Adrenal gland (tissue), 9 donors: ENCODE measurements at regions not wholly inside any gene's neighbourhood (a gene's known extent, or its start where the extent isn't known, plus 50 kb on each side); places are given as distances from the start of the nearest gene placed in this dataset.

Experiments
- DNase-seq, 7 donors: peaks; one replicate each; pipeline ENCODE4 v3.0.0-alpha.2; 2019 to 2020
- H3K27ac ChIP-seq, 5 donors: fragments of 200-600 bp; sonication (generic) in 4 of 5; 1 replicate in 3 of 5; 2 replicates in 2 of 5; pipeline versions ENCODE4 v1.5.1 to v1.8.0; 2016 to 2020; ENCODE audit warnings: mild to moderate bottlenecking in 1 of 5
- H3K27me3 ChIP-seq: fragments of 200-600 bp; 2 replicates; pipeline ENCODE4 v1.8.0; 2021
- H3K36me3 ChIP-seq, 2 donors: fragments of 200-600 bp; replicated peaks in 1 of 2; 1 replicate in 1 of 2; 2 replicates in 1 of 2; pipeline versions ENCODE4 v1.5.1 to v1.8.0; 2018 to 2022
- H3K4me1 ChIP-seq, 2 donors: fragments of 200-600 bp; replicated peaks in 1 of 2; 1 replicate in 1 of 2; 2 replicates in 1 of 2; pipeline versions ENCODE4 v1.5.1 to v1.8.0; 2018 to 2021
- H3K4me3 ChIP-seq, 4 donors: fragments of 200-600 bp; sonication (generic) in 3 of 4; one replicate each; pipeline ENCODE4 v1.5.1; 2016 to 2018
- H3K9me3 ChIP-seq, 3 donors: fragments of 200-600 bp; sonication (generic) in 1 of 3; replicated peaks in 1 of 3; 1 replicate in 2 of 3; 2 replicates in 1 of 3; pipeline versions ENCODE4 v1.5.1 to v1.8.0; 2016 to 2021
- POLR2A ChIP-seq, 2 donors: fragments of 450-650 bp; IDR thresholded peaks; one replicate each; pipeline ENCODE4 v1.6.1; 2017; ENCODE audit warnings: antibody characterized with exemption in 2 of 2, mild to moderate bottlenecking in 2 of 2, moderate library complexity in 1 of 2
- WGBS, 4 donors: extraction: QIAGEN DNeasy Blood & Tissue Kit in 2 of 4; methylation state at CpG; one replicate each; pipeline versions ENCODE4 v1.1.5 to v1.1.7; 2013 to 2017; 5-methylcytosine and 5-hydroxymethylcytosine counted together
- intact Hi-C, 2 donors: fragments of 100-400 bp; cut with DNase I; formaldehyde crosslinking; loops; one replicate each; pipeline versions ENCODE4 v1.14.1 to v1.15.0; 2022 to 2023
- TF ChIP-seq, protein P1 (sequence below), 6 experiments: fragments of 450-650 bp in 4 of 6; fragments of 200-600 bp in 2 of 6; sonication (generic) in 1 of 6; IDR thresholded peaks; 1 replicate in 5 of 6; 2 replicates in 1 of 6; pipeline versions ENCODE4 v1.5.1 to v1.8.0; 2016 to 2021; ENCODE audit warnings: antibody characterized with exemption in 6 of 6, mild to moderate bottlenecking in 2 of 6, moderate library complexity in 1 of 6
- donor health status: healthy with polysubstance abuse.
- donor health status: Bipolar disorder and iron deficiency.
- donor health status: DM: yes; HTN: yes; CAD: no.
- donor health status: DM: no; HTN: no; CAD: no.
- donor health status: DM: no; HTN: no; CAD: no.

DNA sequence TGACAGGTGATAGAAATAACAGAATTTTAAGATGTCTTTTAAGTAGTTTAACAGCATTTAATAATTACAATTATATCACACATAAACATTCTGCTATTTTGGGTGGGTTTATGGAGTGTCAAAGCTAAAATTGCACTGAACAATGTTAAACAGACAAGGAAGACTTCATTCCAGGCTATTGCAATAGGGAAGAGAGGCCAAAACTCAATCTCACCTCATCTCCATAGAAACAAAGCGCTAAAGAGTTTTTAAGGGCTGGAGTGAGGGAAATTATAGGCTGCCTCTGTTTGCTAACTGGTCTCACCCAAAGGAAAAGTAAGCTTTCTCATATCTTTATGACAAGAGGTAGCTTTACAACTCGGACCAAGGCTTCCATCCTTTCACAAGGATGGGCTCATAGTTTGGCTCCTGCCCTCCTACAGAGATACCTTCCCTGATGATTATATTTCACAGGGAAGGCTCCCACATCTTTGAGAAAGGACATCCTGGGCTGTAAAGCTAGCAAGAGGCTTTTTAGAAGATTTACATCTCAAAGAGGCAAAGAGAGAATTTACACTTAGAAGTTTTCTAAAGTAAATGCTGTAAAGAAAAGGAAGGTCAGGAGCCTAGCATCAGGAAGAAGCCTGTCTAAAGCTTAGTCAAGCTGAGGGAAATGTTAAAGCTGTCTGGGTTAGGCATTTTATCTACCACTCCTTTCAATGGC is 350.2 kb upstream of the IMPG1 start:
- no peak for TF ChIP-seq POLR2A (IDR thresholded peaks at IDR 0.05)
- TF ChIP-seq, protein P1, sequence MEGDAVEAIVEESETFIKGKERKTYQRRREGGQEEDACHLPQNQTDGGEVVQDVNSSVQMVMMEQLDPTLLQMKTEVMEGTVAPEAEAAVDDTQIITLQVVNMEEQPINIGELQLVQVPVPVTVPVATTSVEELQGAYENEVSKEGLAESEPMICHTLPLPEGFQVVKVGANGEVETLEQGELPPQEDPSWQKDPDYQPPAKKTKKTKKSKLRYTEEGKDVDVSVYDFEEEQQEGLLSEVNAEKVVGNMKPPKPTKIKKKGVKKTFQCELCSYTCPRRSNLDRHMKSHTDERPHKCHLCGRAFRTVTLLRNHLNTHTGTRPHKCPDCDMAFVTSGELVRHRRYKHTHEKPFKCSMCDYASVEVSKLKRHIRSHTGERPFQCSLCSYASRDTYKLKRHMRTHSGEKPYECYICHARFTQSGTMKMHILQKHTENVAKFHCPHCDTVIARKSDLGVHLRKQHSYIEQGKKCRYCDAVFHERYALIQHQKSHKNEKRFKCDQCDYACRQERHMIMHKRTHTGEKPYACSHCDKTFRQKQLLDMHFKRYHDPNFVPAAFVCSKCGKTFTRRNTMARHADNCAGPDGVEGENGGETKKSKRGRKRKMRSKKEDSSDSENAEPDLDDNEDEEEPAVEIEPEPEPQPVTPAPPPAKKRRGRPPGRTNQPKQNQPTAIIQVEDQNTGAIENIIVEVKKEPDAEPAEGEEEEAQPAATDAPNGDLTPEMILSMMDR (IDR thresholded peaks at IDR 0.05): no peak
- 49 to 63% (median 57%) methylated on average over 2 of the region's 2 CpGs for WGBS, 4 donors
- no peaks in the 10 kb centered on the region for H3K27me3 ChIP-seq
- H3K4me1 ChIP-seq: no peaks in the 10 kb centered on the region
- no peaks in the 10 kb centered on the region for H3K36me3 ChIP-seq
- intact Hi-C loops: no loop called here
- no peak overlapping the region for H3K27ac ChIP-seq
- no peak overlapping the region for H3K4me3 ChIP-seq
- no peak for DNase-seq
- H3K9me3 ChIP-seq: no peaks in the 10 kb centered on the region

DNA sequence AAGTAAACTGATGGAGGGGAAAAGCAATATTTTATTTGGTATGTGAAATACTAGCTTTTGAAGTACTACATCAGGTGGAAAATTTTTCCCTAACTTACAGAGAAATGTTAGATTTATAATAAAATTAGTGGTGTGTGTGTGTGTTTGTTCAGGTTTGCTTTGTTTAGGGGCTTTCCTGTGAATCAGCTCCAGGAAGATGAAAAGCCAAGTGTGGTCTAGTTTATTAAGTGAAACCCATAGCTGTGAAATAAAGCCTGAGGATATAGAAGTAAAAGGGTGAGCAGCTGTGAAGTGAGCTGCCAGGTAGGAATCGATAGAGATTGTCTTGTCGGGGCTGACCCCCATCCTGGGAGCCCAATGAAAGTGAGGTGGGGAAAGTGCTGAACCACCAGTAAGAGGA is 347.6 kb upstream of the IMPG1 start:
- no peaks in the 10 kb centered on the region for H3K27me3 ChIP-seq
- TF ChIP-seq, protein P1 (IDR thresholded peaks at IDR 0.05): no peak
- TF ChIP-seq POLR2A (IDR thresholded peaks at IDR 0.05): no peak
- intact Hi-C loops: no loop called here
- no peak overlapping the region for H3K27ac ChIP-seq
- no peaks in the 10 kb centered on the region for H3K4me1 ChIP-seq
- no peaks in the 10 kb centered on the region for H3K9me3 ChIP-seq
- no peaks in the 10 kb centered on the region for H3K36me3 ChIP-seq
- 86 to 95% (median 91%) methylated on average over 2 of the region's 2 CpGs for WGBS, 4 donors
- H3K4me3 ChIP-seq: no peak overlapping the region
- DNase-seq: no peak

DNA sequence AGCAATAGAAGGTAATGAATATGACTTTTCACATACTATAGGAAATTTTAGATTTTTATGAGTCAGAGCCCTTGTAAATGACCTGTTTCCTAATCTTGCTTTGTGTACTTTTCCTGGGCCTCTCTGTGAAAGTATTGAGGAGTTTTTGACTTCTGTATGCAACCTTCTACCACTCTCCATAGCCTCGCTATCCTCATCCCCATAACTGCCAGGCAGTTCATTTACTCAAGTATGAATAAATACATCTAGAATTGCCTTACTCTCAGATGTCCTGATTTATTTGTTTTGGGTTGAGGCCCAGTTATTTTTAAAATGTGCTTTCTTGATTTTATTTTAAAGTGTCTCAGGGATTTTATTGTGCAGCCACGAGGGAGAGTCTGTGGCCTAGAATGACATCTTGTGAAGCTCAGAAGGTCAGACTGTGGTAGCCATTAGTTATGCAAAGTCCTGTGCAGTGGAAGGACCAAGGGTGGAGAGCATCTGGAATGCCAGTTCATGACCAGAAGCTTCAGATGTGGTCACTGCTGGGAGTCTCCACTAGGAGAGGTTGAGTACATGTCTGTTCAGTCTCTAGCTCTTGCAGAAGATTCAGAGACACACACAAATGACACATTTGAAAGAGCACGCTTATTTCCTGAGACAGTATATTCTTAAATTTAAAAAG is 346.2 kb upstream of the IMPG1 start:
- TF ChIP-seq, protein P1 (IDR thresholded peaks at IDR 0.05): no peak
- TF ChIP-seq POLR2A (IDR thresholded peaks at IDR 0.05): no peak
- no peak overlapping the region for H3K4me3 ChIP-seq
- H3K9me3 ChIP-seq: no peaks in the 10 kb centered on the region
- H3K27ac ChIP-seq: no peak overlapping the region
- WGBS, 4 donors: 58 to 68% (median 63%) methylated on average over 3 of the region's 3 CpGs
- H3K36me3 ChIP-seq: no peaks in the 10 kb centered on the region
- intact Hi-C loops: no loop called here
- H3K4me1 ChIP-seq: no peaks in the 10 kb centered on the region
- H3K27me3 ChIP-seq: no peaks in the 10 kb centered on the region
- DNase-seq: no peak

DNA sequence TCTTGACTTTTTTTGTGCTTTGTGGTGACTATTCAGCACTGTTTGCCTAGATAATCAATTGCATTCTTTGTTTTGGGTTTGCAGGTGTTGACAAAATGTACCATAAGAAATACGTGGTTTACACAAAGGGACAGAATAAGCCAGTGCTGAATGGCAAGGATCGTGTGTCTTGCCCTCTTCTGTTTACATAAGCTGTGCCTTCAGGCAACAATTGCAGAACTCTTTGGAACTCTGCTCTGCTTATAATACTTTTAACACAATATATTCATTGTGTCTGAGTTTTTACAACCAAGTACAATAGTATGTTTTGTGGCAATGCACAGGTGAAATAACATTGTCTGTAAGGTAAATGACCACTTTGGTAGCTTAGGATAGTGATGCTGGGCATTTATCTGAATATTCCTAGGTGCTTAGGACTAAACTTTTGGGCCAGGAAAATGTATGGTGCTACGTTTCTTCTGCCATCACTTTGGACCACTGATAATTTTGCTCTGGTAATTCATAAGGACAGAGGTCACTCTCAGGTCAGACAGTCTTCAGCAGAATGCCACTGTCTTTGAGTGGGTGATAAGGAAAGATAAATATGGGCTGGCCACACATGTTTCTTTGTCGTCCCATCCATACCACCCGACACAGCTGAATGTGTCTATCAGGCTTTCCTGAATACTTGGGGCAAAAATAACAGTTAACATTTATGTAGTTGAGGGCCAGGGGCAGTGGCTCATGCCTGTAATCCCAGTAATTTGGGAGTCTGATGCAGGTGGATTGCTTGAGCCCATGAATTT is 344.6 kb upstream of the IMPG1 start:
- no peak overlapping the region for H3K27ac ChIP-seq
- no peak overlapping the region for H3K4me3 ChIP-seq
- DNase-seq: no peak
- no peak for TF ChIP-seq POLR2A (IDR thresholded peaks at IDR 0.05)
- TF ChIP-seq, protein P1 (IDR thresholded peaks at IDR 0.05): no peak
- WGBS, 4 donors: 46 to 57% (median 51%) methylated on average over 5 of the region's 5 CpGs
- no peaks in the 10 kb centered on the region for H3K27me3 ChIP-seq
- no peaks in the 10 kb centered on the region for H3K36me3 ChIP-seq
- no peaks in the 10 kb centered on the region for H3K4me1 ChIP-seq
- no peaks in the 10 kb centered on the region for H3K9me3 ChIP-seq
- intact Hi-C loops: no loop called here
